T-helper 2 cell treated with Interferon-gamma antibody and Interleukin-4, amounts not matched to agents 5 μg/mL and 100 μg/mL, for 36 hours (primary cell): ENCODE measurements at regions not wholly inside any gene's neighbourhood (a gene's known extent, or its start where the extent isn't known, plus 50 kb on each side); places are given as distances from the start of the nearest gene placed in this dataset.

Experiments
- DNase-seq: peaks from one replicate; pipeline ENCODE4 v3.0.0; 2021; ENCODE audit warnings: low spot score
- H3K27ac Mint-ChIP-seq: one replicate; pipeline ENCODE4 v1.8.0; 2021; ENCODE audit warnings: mild to moderate bottlenecking, mixed read lengths
- H3K27me3 Mint-ChIP-seq: one replicate; pipeline ENCODE4 v1.8.0; 2021; ENCODE audit warnings: low read depth, mixed read lengths
- H3K36me3 Mint-ChIP-seq: one replicate; pipeline ENCODE4 v1.8.0; 2021; ENCODE audit warnings: low read depth, mixed read lengths
- H3K4me1 Mint-ChIP-seq: one replicate; pipeline ENCODE4 v1.8.0; 2021; ENCODE audit warnings: low read depth, mixed read lengths
- H3K4me3 Mint-ChIP-seq: one replicate; pipeline ENCODE4 v1.8.0; 2022; ENCODE audit warnings: mild to moderate bottlenecking, moderate library complexity, mixed read lengths
- H3K9me3 Mint-ChIP-seq: one replicate; pipeline ENCODE4 v1.8.0; 2021; ENCODE audit warnings: mixed read lengths

DNA sequence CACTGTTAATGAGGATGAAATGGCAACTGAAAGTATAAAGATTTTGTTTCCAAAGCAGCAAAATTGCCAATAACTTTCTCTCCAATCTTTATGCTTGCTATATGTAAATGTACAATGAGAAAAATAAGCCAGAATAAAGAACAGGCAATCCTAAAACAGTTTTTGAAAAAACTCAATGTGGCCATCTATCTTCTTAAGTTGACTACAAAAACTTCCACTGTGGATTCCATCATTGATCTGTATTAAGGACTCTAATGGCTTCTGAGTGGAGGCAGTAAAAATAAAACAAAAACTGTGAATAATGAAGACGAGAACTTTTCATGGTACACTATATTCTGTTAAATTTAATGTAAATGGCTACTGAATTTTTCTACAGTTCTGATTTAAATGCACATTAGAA lies 382.9 kb downstream of the TMEM232 start:
- Mint-ChIP-seq H3K36me3 (no peaks in the 10 kb centered on the region), H3K9me3 (no peaks in the 10 kb centered on the region), H3K27ac (no peak overlapping the region), H3K27me3 (no peaks in the 10 kb centered on the region), H3K4me3 (no peak overlapping the region), H3K4me1 (no peaks in the 10 kb centered on the region)
- no peak for DNase-seq

DNA sequence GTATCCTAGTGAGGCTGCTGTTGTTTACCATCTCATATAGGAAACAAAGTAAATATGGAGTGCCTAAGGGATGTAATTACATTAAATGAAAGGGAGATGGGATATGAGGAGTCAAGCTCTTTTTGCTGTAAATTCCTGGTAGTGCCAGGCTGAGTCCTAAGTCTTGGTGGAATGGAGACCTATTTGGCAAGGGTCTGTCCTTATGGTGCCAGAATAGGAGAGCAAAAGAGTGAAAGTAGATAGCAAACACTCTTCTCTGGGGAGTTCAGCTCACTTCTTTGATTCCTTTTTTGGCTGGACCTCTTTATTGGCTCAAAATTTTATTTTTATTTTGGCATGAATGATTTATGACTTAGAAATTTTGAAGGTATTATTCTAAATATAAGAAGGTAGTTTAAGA lies 380.8 kb downstream of the TMEM232 start:
- Mint-ChIP-seq H3K36me3 (no peaks in the 10 kb centered on the region), H3K9me3 (no peaks in the 10 kb centered on the region), H3K4me3 (no peak overlapping the region), H3K27ac (no peak overlapping the region), H3K4me1 (no peaks in the 10 kb centered on the region), H3K27me3 (no peaks in the 10 kb centered on the region)
- DNase-seq: no peak

DNA sequence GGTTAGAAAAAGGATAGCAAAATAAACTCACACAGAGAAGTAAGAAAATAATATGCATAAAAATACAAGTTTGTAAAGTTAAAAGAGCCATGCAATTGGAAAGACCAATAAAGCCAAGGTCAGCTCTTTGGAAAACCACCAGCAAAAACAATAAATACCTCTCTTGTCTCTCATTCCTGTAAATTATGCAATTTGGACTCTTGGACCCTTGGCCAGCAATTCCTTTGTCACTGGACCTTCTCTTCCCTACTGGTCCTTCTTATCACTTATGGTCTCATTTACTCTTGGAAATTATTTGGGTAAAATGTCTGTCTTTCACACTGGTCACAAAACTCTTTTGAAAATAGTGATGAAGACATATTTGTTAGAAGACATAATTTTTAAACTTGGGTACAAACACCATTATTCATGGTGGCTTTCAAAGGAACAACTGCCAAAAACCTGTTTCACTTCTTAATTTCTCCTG lies 379.5 kb downstream of the TMEM232 start:
- no peaks in the 10 kb centered on the region for H3K9me3 Mint-ChIP-seq

DNA sequence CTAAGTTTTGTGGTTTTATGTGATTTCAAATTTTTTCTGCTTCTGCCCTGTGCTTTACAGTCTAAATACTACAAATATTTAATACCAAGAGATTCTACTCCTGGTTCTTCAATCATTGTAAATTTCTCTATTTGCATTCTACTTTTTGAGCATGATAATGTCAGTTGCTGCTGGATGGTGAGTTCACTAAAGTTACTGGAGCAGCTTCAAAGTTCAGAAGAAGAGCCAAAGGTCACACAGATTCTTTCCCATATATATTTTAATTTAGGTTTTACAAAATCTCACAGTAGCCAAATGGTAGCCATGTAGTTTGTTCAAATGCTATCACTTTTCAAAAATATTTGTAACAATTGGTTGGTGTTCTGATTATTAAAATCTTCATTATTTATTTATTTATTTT lies 378.7 kb downstream of the TMEM232 start:
- Mint-ChIP-seq H3K36me3 (no peaks in the 10 kb centered on the region), H3K27me3 (no peaks in the 10 kb centered on the region), H3K4me1 (no peaks in the 10 kb centered on the region), H3K27ac (no peak overlapping the region), H3K9me3 (no peaks in the 10 kb centered on the region), H3K4me3 (no peak overlapping the region)
- DNase-seq: no peak

More for the DNA sequence above, 379.5 kb downstream of the TMEM232 start:
- DNase-seq: no peak
- Mint-ChIP-seq H3K27me3 (no peaks in the 10 kb centered on the region), H3K27ac (no peak overlapping the region), H3K4me1 (no peaks in the 10 kb centered on the region), H3K4me3 (no peak overlapping the region), H3K36me3 (no peaks in the 10 kb centered on the region)

DNA sequence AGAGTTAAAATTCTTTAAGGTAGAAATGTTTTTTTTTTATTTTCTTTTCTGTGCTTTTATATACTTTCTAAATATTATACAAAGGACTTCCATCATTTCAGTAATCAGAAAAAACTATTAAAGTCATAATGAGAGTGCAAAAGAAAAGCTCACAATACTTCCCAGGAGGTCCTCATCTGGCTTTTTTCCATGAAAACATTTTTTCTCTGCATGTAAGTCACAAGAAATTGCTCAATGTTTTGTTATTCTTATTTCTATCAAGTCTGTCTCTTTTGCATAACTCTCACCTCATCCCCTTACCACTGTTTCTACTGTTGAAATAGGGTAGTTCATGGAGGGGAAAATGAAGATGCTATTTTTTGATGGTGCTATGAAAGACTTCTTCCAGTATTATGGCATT lies 375.0 kb downstream of the TMEM232 start:
- no peak for DNase-seq
- Mint-ChIP-seq H3K4me1 (no peaks in the 10 kb centered on the region), H3K27me3 (no peaks in the 10 kb centered on the region), H3K4me3 (no peak overlapping the region), H3K9me3 (no peaks in the 10 kb centered on the region), H3K36me3 (no peaks in the 10 kb centered on the region), H3K27ac (no peak overlapping the region)

DNA sequence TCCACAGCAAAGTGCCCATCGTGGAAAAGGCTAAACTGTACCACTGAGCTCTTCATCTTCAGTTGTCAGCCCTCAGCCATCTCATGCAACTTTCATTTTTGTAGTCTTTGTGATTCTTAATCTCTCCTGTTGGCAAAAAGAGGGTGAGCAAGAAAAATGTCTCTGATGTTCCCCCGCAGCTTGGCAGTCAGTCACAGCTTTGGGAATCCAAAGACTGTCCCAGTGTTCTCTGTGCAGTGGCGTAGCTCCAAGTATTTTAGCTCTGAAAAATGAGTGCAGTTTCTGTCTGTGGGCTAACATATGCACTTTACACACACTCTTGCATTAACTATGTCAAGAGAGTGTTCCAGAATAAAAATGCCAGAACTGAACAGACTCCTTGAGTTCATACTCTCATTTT lies 372.2 kb downstream of the TMEM232 start:
- no peak for DNase-seq
- H3K27ac Mint-ChIP-seq: no peak overlapping the region
- no peaks in the 10 kb centered on the region for H3K27me3 Mint-ChIP-seq
- H3K4me3 Mint-ChIP-seq: no peak overlapping the region
- H3K36me3 Mint-ChIP-seq: no peaks in the 10 kb centered on the region
- no peaks in the 10 kb centered on the region for H3K4me1 Mint-ChIP-seq
- H3K9me3 Mint-ChIP-seq: no peaks in the 10 kb centered on the region

DNA sequence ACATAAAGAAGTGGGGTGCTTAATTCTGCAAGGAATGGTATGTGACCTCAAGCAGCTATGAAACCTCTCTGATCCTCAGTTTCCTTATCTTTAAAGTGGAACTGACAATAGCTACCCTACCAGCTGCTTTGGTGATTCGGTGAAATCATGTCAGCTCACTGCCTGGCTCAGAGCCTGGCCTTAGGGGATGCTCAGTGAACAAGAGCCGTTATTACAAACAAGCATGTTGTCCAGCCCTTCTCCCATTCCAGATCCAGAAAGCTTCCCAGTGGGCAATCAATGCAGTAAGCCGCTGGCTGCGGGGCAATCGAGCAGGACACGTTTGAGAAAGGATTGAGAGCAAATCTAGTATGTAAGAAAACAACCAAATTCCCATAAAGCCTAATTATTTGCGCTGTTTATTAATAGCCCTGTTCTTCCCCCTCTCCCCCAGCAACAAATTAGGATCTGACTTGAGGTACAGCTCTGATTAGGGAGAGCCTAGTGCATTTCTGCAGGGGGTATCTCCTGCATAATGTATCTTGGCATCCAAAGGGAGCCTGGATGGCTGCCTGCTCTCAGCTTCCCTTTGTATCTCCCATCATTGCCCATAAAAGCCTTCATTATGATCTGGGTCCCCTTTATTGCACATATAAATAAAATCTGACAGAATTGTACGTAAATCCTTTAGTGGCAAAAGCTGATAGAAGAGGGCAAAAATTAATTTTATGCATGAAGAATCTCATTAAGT lies 371.4 kb downstream of the TMEM232 start:
- H3K4me1 Mint-ChIP-seq: no peaks in the 10 kb centered on the region
- H3K9me3 Mint-ChIP-seq: no peaks in the 10 kb centered on the region
- no peak for DNase-seq
- no peaks in the 10 kb centered on the region for H3K27me3 Mint-ChIP-seq
- no peak overlapping the region for H3K4me3 Mint-ChIP-seq
- no peak overlapping the region for H3K27ac Mint-ChIP-seq
- H3K36me3 Mint-ChIP-seq: no peaks in the 10 kb centered on the region

DNA sequence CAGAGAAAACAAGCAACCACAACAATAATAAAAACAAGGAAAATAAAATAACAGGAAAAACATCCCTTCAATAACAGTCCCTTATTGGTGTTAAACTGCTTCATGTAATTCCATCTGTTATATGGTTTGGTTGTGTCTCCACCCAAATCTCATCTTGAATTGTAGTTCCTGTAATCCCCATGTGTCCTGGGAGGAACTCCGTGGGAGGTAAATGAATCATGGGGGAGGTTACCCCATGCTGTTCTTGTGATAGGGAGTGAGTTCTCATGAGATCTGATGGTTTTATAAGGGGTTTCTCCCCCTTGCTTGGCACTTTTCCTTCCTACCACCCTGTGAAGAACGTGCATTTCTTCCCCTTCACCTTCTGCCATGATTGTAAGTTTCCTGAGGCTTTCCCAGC lies 369.8 kb downstream of the TMEM232 start:
- H3K4me3 Mint-ChIP-seq: no peak overlapping the region
- H3K27me3 Mint-ChIP-seq: no peaks in the 10 kb centered on the region
- H3K36me3 Mint-ChIP-seq: no peaks in the 10 kb centered on the region
- H3K4me1 Mint-ChIP-seq: no peaks in the 10 kb centered on the region
- DNase-seq: no peak
- no peak overlapping the region for H3K27ac Mint-ChIP-seq
- H3K9me3 Mint-ChIP-seq: no peaks in the 10 kb centered on the region

DNA sequence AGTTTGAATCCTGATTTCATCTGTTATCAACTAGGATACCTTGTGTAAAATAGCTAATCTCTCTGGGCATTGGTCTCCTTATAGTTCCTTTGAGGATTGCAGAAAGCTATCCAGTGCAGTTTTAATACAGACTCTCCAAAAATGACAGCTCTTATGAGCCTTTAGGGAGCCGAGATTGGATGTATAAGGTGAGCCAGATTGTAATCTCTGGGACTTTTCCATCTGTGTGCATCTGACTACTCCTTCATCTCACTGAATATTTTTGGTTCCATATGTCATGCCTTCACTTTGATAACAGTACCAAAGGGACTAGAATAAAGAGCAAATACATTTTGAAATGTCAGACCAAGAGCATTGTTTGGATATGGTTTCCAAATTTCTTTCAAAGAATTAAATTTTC lies 367.2 kb downstream of the TMEM232 start:
- Mint-ChIP-seq H3K9me3 (no peaks in the 10 kb centered on the region), H3K36me3 (no peaks in the 10 kb centered on the region), H3K4me3 (no peak overlapping the region), H3K27me3 (no peaks in the 10 kb centered on the region), H3K27ac (no peak overlapping the region), H3K4me1 (no peaks in the 10 kb centered on the region)
- no peak for DNase-seq

DNA sequence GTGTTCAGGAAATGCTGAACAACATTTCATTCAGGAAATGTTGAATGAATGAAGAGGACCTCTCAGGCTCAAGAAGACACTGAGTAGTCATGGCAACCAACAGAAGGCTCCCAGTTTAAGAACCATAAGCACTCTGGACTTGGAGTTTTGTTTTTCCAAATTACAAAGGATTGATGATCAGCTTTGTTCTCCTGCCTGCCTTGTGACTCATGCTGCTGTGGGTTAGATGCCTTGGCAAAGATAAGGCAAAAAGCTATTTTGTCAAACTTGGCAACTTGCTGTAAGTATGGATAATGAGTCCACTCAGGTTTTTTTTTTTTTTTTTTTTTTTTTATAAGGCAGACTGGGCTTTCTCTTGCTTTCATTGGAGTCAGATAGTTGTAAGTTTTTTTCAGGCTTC lies 365.0 kb downstream of the TMEM232 start:
- Mint-ChIP-seq H3K9me3 (no peaks in the 10 kb centered on the region), H3K27me3 (no peaks in the 10 kb centered on the region), H3K27ac (no peak overlapping the region), H3K36me3 (no peaks in the 10 kb centered on the region), H3K4me1 (no peaks in the 10 kb centered on the region), H3K4me3 (no peak overlapping the region)
- DNase-seq: no peak

DNA sequence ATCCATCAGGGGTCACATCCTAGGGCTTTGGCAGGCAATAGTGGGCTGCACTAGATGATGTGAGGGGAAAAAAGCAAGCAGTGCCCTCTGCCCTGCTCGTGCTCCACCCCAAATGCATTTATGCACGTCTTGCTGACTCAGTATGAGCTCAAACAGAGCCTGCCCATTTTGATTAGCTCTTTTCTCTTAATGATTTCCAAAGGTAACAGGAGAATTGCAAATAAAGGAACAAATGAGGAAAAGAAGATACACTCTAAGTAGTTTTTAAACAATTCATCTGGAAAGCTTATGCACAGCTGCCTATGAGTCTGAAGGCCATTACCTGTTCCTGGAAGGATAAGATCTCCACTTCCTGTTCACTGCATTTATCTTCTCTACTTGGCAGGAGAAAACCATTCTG lies 364.2 kb downstream of the TMEM232 start:
- Mint-ChIP-seq H3K4me3 (no peak overlapping the region), H3K4me1 (no peaks in the 10 kb centered on the region), H3K27ac (no peak overlapping the region), H3K27me3 (no peaks in the 10 kb centered on the region), H3K9me3 (no peaks in the 10 kb centered on the region), H3K36me3 (no peaks in the 10 kb centered on the region)
- DNase-seq: no peak

DNA sequence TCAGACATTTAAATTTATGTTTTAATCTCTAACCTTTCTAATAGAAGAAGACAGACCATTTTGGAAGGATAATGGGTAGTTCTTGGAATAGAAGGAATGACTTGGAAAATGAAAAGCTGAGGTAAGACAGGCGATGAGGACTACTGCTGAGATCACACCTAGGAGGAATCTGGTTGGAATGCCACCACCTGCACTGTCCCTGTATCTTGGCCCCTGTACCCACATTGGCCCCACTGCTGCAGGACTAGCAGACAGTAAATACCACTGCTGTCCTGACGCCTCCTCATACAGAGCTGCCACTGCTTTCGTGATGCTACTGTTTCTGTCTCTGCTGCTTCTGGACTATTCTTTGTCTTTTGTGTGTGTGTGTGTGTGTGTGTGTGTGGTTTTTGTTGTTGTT lies 359.8 kb downstream of the TMEM232 start:
- no peaks in the 10 kb centered on the region for H3K27me3 Mint-ChIP-seq
- no peak overlapping the region for H3K27ac Mint-ChIP-seq
- no peak for DNase-seq
- H3K9me3 Mint-ChIP-seq: no peaks in the 10 kb centered on the region
- H3K4me1 Mint-ChIP-seq: no peaks in the 10 kb centered on the region
- no peaks in the 10 kb centered on the region for H3K36me3 Mint-ChIP-seq
- H3K4me3 Mint-ChIP-seq: no peak overlapping the region
